ENCODE measurements at regions not wholly inside any gene's neighbourhood (a gene's known extent, or its start where the extent isn't known, plus 50 kb on each side); places are given as distances from the start of the nearest gene placed in this dataset.

DNA sequence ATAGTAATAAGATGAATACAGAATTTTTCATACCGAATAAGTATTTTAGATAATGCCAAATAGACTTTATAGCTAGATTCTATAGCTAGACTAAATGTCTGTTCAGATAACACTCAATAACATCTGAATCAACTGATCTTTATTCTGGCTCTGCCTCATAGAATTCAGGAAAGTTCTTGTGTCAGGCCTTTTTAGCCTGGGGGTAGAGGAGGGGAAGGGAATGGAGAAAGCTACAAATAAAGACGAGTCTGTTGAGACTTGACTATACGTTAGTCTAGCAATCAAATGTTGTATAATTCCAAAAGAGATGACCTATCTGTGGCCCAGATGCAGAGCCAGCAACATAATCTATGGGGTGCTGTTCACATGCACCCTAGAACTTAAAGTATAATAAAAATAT is 106.6 kb upstream of the ABI3BP start:
- Histone ChIP-seq H4K8ac (ENCODE audit: low read depth, low read length) (no peak overlapping the region), H4K5ac (ENCODE audit: low read length) (no peak overlapping the region), H3K4me3 (ENCODE audit: low read length) (no peak overlapping the region), H3K4me1 (ENCODE audit: control insufficient read depth, low read depth, low read length) (no peaks in the 10 kb centered on the region), H3K56ac (ENCODE audit: low read length) (no peak overlapping the region), H3K79me2 (ENCODE audit: control insufficient read depth, insufficient read depth, low read length) (no peaks in the 10 kb centered on the region), H2BK15ac (replicated peaks; ENCODE audit: low read depth) (no peak overlapping the region), H2BK5ac (ENCODE audit: low read length) (no peak overlapping the region), H3K18ac (ENCODE audit: low read length) (no peak overlapping the region), H3K79me1 (ENCODE audit: low read length) (no peaks in the 10 kb centered on the region), H3K27ac (ENCODE audit: low read depth, low read length) (no peak overlapping the region), H3K23ac (ENCODE audit: low read length) (no peak overlapping the region), H3K4me2 (ENCODE audit: low read length) (no peak overlapping the region), H2BK120ac (ENCODE audit: low read depth, low read length) (no peak overlapping the region), H3K27me3 (ENCODE audit: insufficient read depth, low read length, poor library complexity) (no peaks in the 10 kb centered on the region), H2AK5ac (ENCODE audit: low read length) (no peak overlapping the region), H3K9ac (ENCODE audit: low read length) (no peak overlapping the region), H3K36me3 (ENCODE audit: control insufficient read depth, insufficient read depth, low read length) (no peaks in the 10 kb centered on the region), H3K4ac (ENCODE audit: low read depth, low read length) (no peak overlapping the region)
- DNase-seq = no peak
- no CpG with 5 or more reads among the region's 3 CpGs for WGBS (ENCODE audit: extremely low coverage, insufficient coverage, low lambda C conversion rate)

DNA sequence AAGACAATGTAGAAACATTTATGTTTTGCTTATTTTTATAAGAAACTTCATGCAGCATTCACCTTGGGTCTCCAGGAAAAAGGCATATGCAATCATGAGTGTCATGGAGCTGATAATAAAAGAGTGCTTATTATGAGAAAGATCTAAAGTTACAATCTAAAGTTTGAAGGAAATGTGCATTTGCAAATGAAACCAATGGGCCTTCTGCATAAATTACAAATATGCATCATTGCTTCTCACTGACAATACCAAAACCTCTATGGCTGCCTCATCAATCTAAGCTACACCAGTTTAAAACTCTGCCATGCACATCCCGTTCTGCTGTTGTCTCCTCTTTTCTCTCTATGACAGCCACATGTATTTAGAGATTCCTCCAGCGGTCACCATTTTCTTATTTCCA is 103.2 kb upstream of the ABI3BP start:
- H2BK5ac ChIP-seq (ENCODE audit: low read length) = no peak overlapping the region
- no peak overlapping the region for H3K27ac ChIP-seq (ENCODE audit: low read depth, low read length)
- H2AK5ac ChIP-seq (ENCODE audit: low read length) = no peak overlapping the region
- no peak overlapping the region for H3K18ac ChIP-seq (ENCODE audit: low read length)
- no peak overlapping the region for H3K56ac ChIP-seq (ENCODE audit: low read length)
- no peak overlapping the region for H3K9ac ChIP-seq (ENCODE audit: low read length)
- no peak overlapping the region for H4K8ac ChIP-seq (ENCODE audit: low read depth, low read length)
- no peak overlapping the region for H2BK120ac ChIP-seq (ENCODE audit: low read depth, low read length)
- no peaks in the 10 kb centered on the region for H3K27me3 ChIP-seq (ENCODE audit: insufficient read depth, low read length, poor library complexity)
- H3K23ac ChIP-seq (ENCODE audit: low read length) = no peak overlapping the region
- H3K79me1 ChIP-seq (ENCODE audit: low read length) = no peaks in the 10 kb centered on the region
- WGBS (ENCODE audit: extremely low coverage, insufficient coverage, low lambda C conversion rate) = no CpG with 5 or more reads among the region's 2 CpGs
- no peak overlapping the region for H3K4me3 ChIP-seq (ENCODE audit: low read length)
- H3K4me1 ChIP-seq (ENCODE audit: control insufficient read depth, low read depth, low read length) = no peaks in the 10 kb centered on the region
- no peak overlapping the region for H3K4ac ChIP-seq (ENCODE audit: low read depth, low read length)
- H3K36me3 ChIP-seq (ENCODE audit: control insufficient read depth, insufficient read depth, low read length) = no peaks in the 10 kb centered on the region
- H3K79me2 ChIP-seq (ENCODE audit: control insufficient read depth, insufficient read depth, low read length) = no peaks in the 10 kb centered on the region
- no peak for DNase-seq
- no peak overlapping the region for H3K4me2 ChIP-seq (ENCODE audit: low read length)
- no peak overlapping the region for H2BK15ac ChIP-seq (replicated peaks; ENCODE audit: low read depth)
- H4K5ac ChIP-seq (ENCODE audit: low read length) = no peak overlapping the region

DNA sequence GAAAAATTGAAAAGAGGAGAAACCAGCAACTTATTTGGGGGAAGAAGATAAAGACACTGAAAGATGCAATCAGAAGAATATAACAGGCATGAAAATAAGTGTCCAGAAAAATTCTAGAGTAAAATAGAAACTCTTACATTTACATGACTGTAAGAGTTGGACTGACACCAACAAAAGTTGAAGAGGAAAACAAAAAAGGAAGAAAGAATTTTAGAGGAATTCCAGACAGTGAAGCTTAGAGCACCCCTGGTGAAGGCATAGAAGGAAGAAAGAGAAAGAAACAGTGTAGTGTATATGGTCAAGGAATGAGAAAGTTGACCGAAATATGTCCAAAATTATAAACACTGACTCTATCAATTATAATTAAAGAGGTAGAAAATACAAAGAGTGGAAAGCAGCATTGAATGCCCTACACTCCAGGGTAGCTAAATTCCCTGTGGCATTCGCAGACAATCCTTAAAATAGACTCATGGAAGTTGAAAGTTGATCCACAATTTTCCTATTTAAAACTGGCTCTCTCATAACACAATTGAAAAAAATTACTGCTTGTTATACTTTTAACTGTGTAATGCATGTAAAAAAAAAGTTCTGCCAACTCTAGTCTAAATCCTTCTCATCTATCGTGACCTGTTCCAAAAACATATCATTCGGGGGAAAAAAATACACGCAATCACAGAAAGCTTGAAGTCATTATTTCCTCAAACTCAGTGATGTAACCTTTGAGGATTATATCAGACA is 102.6 kb upstream of the ABI3BP start:
- Histone ChIP-seq H3K9ac (ENCODE audit: low read length) (no peak overlapping the region), H3K23ac (ENCODE audit: low read length) (no peak overlapping the region), H3K27me3 (ENCODE audit: insufficient read depth, low read length, poor library complexity) (no peaks in the 10 kb centered on the region), H3K27ac (ENCODE audit: low read depth, low read length) (no peak overlapping the region), H2BK5ac (ENCODE audit: low read length) (no peak overlapping the region), H2BK15ac (replicated peaks; ENCODE audit: low read depth) (no peak overlapping the region), H3K79me1 (ENCODE audit: low read length) (no peaks in the 10 kb centered on the region), H4K8ac (ENCODE audit: low read depth, low read length) (no peak overlapping the region), H3K4me3 (ENCODE audit: low read length) (no peak overlapping the region), H3K4me1 (ENCODE audit: control insufficient read depth, low read depth, low read length) (no peaks in the 10 kb centered on the region), H2BK120ac (ENCODE audit: low read depth, low read length) (no peak overlapping the region), H2AK5ac (ENCODE audit: low read length) (no peak overlapping the region), H3K56ac (ENCODE audit: low read length) (no peak overlapping the region), H3K4me2 (ENCODE audit: low read length) (no peak overlapping the region), H4K5ac (ENCODE audit: low read length) (no peak overlapping the region), H3K79me2 (ENCODE audit: control insufficient read depth, insufficient read depth, low read length) (no peaks in the 10 kb centered on the region), H3K36me3 (ENCODE audit: control insufficient read depth, insufficient read depth, low read length) (no peaks in the 10 kb centered on the region), H3K4ac (ENCODE audit: low read depth, low read length) (no peak overlapping the region), H3K18ac (ENCODE audit: low read length) (no peak overlapping the region)
- no CpG with 5 or more reads among the region's 5 CpGs for WGBS (ENCODE audit: extremely low coverage, insufficient coverage, low lambda C conversion rate)
- no peak for DNase-seq

DNA sequence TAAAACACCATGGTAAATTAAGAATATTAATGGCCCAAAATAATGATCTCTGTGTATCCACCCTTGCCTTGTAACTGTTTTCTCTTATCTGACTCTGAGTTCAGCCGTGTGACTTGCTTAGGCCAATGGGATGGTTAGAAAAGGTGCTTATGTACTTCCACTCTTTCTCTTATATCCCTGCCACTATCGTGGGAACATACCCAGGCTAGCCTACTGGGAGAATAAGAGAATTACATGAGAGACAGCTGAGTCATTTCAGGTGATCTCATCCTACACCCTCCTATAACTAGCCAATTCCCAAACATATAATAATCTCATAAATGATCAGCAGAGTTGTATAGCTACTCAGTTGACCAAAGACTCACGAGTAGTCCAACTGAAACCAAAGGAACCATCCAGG is 98.3 kb upstream of the ABI3BP start:
- Histone ChIP-seq H3K18ac (ENCODE audit: low read length) (no peak overlapping the region), H2AK5ac (ENCODE audit: low read length) (no peak overlapping the region), H3K56ac (ENCODE audit: low read length) (no peak overlapping the region), H3K23ac (ENCODE audit: low read length) (no peak overlapping the region), H4K8ac (ENCODE audit: low read depth, low read length) (no peak overlapping the region), H3K36me3 (ENCODE audit: control insufficient read depth, insufficient read depth, low read length) (no peaks in the 10 kb centered on the region), H3K4me1 (ENCODE audit: control insufficient read depth, low read depth, low read length) (no peaks in the 10 kb centered on the region), H3K79me2 (ENCODE audit: control insufficient read depth, insufficient read depth, low read length) (no peaks in the 10 kb centered on the region), H4K5ac (ENCODE audit: low read length) (no peak overlapping the region), H3K4me3 (ENCODE audit: low read length) (no peak overlapping the region), H3K27ac (ENCODE audit: low read depth, low read length) (no peak overlapping the region), H3K27me3 (ENCODE audit: insufficient read depth, low read length, poor library complexity) (no peaks in the 10 kb centered on the region), H3K4me2 (ENCODE audit: low read length) (no peak overlapping the region), H2BK5ac (ENCODE audit: low read length) (no peak overlapping the region), H2BK120ac (ENCODE audit: low read depth, low read length) (no peak overlapping the region), H2BK15ac (replicated peaks; ENCODE audit: low read depth) (no peak overlapping the region), H3K79me1 (ENCODE audit: low read length) (no peaks in the 10 kb centered on the region), H3K9ac (ENCODE audit: low read length) (no peak overlapping the region), H3K4ac (ENCODE audit: low read depth, low read length) (no peak overlapping the region)
- peak; percentile 83 for DNase-seq
- WGBS (ENCODE audit: extremely low coverage, insufficient coverage, low lambda C conversion rate) = no CpG with 5 or more reads among the region's 3 CpGs

DNA sequence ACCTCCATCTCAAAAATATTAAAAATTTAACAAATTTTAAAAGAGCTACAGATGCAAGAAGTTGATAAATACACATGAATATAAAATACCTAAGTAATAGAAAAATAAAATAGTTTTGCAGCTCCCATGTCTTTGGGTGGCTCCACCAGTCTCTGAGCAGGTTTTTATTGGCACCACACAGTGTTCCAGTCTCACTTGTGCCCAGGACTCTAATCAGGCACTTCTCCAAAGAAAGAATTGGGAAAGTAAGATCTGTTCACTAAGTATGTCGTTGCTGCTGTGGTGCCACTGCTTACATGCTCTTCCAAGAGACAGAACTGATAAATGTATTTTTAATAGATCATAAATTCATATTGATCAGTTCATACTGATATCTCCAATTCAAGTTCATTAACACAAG is 92.5 kb upstream of the ABI3BP start:
- no peak overlapping the region for H2BK120ac ChIP-seq (ENCODE audit: low read depth, low read length)

DNA sequence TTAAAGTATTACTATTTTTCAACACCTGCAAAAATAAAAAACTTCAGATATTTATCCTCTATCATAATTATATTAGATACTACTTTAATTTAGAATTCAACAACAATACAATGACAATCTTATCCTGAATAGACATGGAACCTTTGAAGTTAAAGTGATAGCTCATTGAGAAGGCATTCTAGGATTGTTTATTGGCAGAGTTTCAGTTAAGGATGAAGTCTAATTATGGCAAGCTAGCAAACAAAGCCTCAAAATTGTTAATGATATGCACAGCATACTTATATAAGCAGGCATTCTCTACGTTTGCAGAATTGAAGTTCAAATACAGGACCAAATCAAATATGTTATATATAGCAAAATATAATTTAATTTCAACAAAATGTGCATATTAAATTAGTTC is 91.2 kb upstream of the ABI3BP start:
- H3K23ac ChIP-seq (ENCODE audit: low read length) = no peak overlapping the region
- no peak overlapping the region for H4K8ac ChIP-seq (ENCODE audit: low read depth, low read length)
- no peak overlapping the region for H2BK15ac ChIP-seq (replicated peaks; ENCODE audit: low read depth)
- no peak overlapping the region for H3K27ac ChIP-seq (ENCODE audit: low read depth, low read length)
- H3K4ac ChIP-seq (ENCODE audit: low read depth, low read length) = no peak overlapping the region
- no peaks in the 10 kb centered on the region for H3K36me3 ChIP-seq (ENCODE audit: control insufficient read depth, insufficient read depth, low read length)
- no peak overlapping the region for H4K5ac ChIP-seq (ENCODE audit: low read length)
- H2BK120ac ChIP-seq (ENCODE audit: low read depth, low read length) = no peak overlapping the region
- no peak overlapping the region for H2AK5ac ChIP-seq (ENCODE audit: low read length)
- no peak for DNase-seq
- H3K4me1 ChIP-seq (ENCODE audit: control insufficient read depth, low read depth, low read length) = no peaks in the 10 kb centered on the region
- no peaks in the 10 kb centered on the region for H3K79me1 ChIP-seq (ENCODE audit: low read length)
- H2BK5ac ChIP-seq (ENCODE audit: low read length) = no peak overlapping the region
- no CpG with 5 or more reads among the region's 1 CpG for WGBS (ENCODE audit: extremely low coverage, insufficient coverage, low lambda C conversion rate)
- H3K79me2 ChIP-seq (ENCODE audit: control insufficient read depth, insufficient read depth, low read length) = no peaks in the 10 kb centered on the region
- H3K27me3 ChIP-seq (ENCODE audit: insufficient read depth, low read length, poor library complexity) = no peaks in the 10 kb centered on the region
- no peak overlapping the region for H3K9ac ChIP-seq (ENCODE audit: low read length)
- no peak overlapping the region for H3K4me3 ChIP-seq (ENCODE audit: low read length)
- H3K18ac ChIP-seq (ENCODE audit: low read length) = no peak overlapping the region
- H3K4me2 ChIP-seq (ENCODE audit: low read length) = no peak overlapping the region
- no peak overlapping the region for H3K56ac ChIP-seq (ENCODE audit: low read length)

More for the DNA sequence above, 92.5 kb upstream of the ABI3BP start:
- H3K27ac ChIP-seq (ENCODE audit: low read depth, low read length) = no peak overlapping the region
- H3K56ac ChIP-seq (ENCODE audit: low read length) = no peak overlapping the region
- no peaks in the 10 kb centered on the region for H3K79me1 ChIP-seq (ENCODE audit: low read length)
- DNase-seq = no peak
- H3K4me1 ChIP-seq (ENCODE audit: control insufficient read depth, low read depth, low read length) = no peaks in the 10 kb centered on the region
- H3K36me3 ChIP-seq (ENCODE audit: control insufficient read depth, insufficient read depth, low read length) = no peaks in the 10 kb centered on the region
- no peak overlapping the region for H3K18ac ChIP-seq (ENCODE audit: low read length)
- no peak overlapping the region for H2BK5ac ChIP-seq (ENCODE audit: low read length)
- no peak overlapping the region for H3K4me2 ChIP-seq (ENCODE audit: low read length)
- H2BK15ac ChIP-seq (replicated peaks; ENCODE audit: low read depth) = no peak overlapping the region
- H3K9ac ChIP-seq (ENCODE audit: low read length) = no peak overlapping the region
- H3K27me3 ChIP-seq (ENCODE audit: insufficient read depth, low read length, poor library complexity) = no peaks in the 10 kb centered on the region
- WGBS (ENCODE audit: extremely low coverage, insufficient coverage, low lambda C conversion rate) = no CpG with 5 or more reads among the region's 1 CpG
- no peak overlapping the region for H4K8ac ChIP-seq (ENCODE audit: low read depth, low read length)
- H4K5ac ChIP-seq (ENCODE audit: low read length) = no peak overlapping the region
- H3K4me3 ChIP-seq (ENCODE audit: low read length) = no peak overlapping the region
- no peak overlapping the region for H3K4ac ChIP-seq (ENCODE audit: low read depth, low read length)
- no peak overlapping the region for H3K23ac ChIP-seq (ENCODE audit: low read length)
- no peak overlapping the region for H2AK5ac ChIP-seq (ENCODE audit: low read length)
- no peaks in the 10 kb centered on the region for H3K79me2 ChIP-seq (ENCODE audit: control insufficient read depth, insufficient read depth, low read length)
